ENCODE measurements at regions not wholly inside any gene's neighbourhood (a gene's known extent, or its start where the extent isn't known, plus 50 kb on each side); places are given as distances from the start of the nearest gene placed in this dataset.

DNA sequence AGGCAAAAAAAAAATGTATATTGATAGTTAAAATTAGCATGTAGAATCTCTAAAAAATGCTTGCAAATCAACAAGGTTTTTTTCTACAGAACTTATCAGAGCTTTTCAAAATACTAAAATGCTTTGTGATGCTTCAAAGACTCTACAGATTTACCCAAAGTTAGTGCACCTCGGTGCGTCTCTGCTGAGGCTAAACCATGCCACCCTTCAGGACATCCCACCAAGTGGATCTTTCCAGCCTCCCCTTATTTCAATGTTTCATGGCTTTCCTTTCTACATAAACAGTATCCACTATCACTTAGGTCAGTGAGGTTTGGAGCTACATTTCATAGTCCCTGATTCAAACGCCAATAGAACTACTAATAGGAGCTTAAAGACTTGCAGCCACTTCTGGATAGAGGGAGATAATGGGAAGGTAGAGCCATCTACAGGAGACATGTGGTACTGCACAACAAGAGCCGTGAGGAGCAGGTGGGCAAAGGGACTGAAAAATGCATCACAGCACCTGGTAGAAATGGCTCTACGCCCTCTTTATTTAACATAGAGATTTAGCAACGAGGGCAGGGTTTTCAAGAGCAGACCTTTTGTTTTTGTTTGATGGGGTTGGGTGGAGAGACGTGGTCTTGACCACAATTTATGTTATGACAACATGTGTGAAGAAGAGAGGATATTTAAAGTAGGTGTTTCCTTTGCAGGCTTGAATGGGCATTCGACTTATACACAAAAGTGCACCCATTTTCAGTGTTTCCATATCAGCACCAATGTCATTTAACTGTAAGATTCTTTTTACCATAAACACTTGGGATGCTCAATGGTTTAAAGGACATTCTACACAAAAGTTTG, 56.1 kb upstream of the SLC35G4 start:
- peak; percentile 33 for DNase-seq

DNA sequence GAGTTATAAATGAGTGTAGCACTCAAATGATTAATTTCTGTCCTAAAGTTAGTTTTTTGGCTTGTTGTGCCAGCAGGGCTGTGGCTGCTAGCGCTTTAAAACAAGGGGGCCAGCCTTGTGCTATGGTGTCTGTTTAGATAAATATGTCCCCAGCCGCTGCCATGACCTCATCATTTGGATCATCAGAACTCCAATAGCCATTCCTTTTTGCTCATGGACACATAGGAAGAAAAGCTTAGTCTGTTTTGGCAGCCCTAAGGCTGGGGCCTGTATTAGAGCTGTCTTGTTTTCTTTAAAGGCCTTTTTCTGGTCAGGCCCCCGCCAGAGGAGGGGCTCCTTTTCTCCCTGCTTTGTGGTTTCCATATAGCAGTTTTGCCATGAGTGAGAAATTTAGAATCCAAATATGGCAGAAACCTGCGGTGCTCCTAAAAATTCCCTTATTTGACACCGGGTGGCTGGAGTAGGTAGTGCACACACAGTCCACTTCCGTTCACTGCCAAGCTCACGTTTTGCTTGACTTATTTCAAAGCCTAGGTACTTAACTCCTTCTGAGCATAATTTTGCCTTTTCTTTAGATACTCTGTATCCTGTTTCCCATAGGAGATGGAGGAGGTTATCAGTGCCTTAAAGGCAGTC, 60.4 kb upstream of the SLC35G4 start:
- no peak for DNase-seq

DNA sequence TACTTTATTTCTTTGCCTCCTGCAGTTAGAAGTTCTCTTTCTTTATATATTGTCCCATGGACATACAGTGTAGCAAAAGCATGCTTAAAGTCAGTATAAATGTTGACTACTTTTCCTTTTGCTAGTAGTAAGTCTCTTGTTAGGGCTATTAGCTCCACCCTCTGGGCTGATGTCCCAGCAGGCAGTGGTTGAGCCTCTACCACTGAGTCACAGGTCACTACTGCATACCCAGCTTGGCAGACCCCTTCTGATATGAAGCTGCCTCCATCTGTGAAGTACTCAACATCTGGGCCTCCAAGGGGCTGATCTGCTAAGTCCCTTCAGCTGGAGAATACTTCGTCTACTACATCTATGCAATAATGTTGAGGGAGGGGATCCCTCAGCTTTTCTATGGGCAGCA, 61.0 kb upstream of the SLC35G4 start:
- DNase-seq = no peak

DNA sequence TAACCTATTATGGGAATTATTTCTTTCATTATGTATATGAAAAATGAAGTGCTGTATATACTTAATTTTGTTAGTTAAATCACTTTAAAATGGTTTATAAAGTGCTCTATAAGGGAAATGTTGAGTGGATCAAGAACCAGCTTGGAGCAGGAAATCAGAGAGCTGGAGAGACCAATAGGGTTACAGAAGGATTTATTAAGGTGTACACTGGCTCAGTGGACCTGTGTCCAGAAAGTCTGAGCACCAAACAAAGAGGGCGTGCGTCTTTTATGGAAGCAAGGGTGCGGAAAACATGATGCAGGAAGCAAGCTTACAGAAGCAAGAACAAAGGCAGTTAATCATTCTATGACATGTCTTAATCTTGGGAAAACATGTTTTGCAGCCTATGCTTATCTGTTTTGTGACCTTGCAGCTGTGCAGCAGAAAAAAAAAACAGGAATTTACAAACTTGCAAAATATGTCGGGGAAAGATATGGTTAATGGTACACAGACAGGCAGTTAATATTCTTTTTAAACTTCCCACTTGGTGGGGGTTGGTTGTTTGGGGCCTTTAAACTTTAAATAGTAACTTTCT, 65.2 kb upstream of the SLC35G4 start:
- no peak for DNase-seq

DNA sequence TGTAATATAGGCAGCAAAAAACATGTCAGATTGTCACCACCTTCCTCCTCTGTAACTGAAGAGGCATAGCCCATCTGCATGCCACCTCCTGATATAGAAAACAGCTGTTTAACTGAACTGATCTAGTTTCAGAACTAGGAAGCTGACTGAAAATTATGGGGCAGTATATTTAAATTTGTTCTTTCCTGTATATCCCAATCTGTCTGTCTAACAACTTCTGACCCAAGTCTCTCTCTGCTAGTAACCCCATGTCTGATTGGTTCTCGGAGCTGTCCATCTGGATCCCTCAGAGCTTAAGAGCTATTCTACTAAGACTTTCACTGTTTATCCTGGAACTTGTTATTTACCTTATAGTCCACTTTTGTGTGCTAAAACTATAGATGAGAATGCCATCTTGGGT, 68.2 kb upstream of the SLC35G4 start:
- DNase-seq = no peak

DNA sequence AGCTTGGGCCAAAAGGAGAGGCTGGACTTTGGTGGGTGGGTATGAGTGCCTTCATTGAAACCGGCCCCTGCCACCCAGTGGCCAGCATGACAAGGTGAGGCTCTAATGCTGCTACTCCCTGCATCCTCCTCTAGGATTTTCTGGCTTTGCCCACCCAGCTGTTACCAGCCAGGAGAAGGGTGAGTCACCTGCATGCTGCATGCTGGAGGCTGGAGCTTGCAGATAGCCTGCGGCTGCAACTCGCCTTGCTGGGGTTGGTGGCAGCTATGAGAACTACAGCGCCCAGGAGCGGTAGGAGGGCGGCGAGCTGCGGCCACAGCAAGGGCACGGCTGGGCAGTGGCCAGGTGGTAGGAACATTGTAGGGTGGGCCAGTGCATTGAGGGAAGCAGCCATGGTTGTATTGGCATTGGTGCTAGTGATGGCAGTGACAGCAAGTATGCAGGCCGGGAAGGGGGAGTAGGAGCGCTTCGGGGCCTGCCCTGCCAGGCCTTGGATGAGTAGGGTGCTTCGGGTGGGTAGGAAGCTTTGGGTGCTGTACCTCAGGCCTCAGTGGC, 75.4 kb upstream of the SLC35G4 start:
- DNase-seq = no peak

DNA sequence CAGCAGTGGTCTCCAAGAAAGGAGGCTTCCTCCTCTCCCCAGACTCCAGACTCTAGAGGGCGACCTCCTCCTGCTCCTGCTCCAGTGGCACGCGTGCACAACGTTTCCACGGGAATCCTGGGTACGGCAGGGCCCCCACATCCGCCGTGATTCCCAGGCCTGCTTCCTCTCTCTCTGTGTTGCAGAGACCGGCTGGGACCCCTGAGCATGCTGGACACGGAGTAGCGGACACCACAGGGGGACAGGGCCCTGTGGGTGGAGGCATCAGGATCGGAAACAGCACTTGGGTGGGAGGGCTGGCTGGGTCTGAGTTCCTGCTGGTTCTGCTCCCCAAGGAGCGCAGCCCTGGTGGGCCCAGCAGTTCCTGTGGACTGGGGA, 75.9 kb upstream of the SLC35G4 start:
- DNase-seq = no peak

DNA sequence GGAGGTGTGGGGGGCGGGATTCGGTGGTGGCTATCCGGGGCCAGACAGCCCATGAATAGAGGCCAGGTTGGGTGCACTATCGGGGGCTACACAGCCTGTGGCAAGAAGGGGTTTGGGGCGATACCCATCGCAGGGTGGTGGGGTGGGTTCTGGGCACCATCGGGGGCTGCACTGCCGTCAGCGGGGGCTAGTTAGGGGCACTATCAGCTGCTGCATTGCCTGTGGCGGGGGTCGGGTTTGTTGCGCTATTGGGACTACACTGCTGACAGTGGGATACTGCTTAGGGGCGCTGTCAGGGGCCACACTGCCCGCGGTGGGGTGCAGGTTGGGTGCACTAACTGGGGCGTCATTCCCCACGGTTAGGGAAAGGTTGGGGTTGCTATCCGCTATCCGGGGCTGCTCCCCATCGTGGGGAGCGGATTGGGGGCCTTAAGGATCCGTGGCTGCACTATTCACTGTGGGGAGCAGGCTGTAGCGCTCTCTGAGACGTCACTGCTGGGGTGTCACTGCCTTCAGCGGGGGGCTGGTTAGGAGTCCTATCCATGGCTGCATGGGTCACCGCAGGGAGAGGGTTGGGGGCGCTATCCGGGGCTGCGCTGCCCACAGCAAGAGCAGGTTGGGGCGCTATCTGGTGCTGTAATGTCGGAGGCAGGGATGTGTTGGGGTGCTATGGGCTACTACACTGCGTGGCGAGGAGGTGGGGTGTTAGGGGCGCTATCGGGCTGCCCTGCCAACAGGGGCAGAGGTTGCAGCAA, 76.5 kb upstream of the SLC35G4 start:
- no peak for DNase-seq

DNA sequence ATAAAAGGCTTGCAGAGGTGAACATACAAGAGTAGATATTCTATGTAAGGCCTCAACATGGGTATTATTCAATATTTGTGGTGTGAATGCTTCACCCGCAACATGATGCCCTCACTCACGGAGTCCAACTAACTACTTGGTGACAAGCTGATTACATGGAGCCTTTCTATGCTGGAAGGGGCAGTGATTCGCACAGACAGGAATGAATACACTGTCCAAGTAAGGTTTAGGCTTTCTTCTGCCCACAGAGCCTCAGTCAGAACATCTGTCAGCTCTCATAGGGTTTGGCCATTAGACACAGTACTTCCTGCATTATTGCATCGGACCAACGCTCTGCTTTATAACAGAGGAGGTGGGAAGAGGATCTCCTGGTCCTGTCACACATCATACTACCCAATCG, 80.3 kb upstream of the SLC35G4 start:
- no peak for DNase-seq

DNA sequence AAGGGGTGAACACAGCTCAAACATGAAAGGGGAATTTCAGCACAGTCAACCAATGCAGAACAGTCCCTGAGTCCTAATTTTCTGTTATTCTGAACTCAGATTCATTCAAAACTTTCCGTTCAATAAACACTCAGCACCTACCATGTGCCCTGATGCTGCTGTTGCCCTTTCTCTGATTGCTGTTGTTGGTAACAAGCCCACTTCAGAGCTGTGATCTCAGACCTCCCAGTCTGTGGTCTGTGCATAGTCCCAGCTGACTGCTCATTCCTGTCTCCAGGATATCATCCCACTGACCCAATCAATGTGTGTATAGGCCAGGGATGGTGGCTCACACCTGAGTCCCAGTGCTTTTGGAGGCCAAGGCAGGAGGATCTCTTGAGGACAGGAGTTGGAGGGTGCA, 82.7 kb upstream of the SLC35G4 start:
- no peak for DNase-seq

DNA sequence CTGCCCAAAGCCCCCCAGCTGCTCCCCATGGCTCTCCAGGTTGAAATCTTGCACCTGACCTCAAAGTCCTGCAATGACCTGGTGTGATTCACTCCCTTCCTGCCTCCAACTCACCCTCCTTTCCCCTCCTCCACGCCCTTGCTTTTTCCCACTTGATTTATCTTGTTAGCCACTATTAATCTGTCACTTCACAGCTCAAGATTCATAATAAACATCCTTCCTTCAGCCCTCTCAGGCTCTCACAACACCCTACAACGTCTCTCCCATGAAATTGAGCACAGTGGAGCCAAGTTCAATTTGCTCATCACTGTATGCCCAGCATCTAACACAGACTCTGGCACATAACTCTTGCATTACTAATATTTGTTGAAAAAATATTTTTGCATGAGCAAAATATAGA, 85.6 kb upstream of the SLC35G4 start:
- no peak for DNase-seq

DNA sequence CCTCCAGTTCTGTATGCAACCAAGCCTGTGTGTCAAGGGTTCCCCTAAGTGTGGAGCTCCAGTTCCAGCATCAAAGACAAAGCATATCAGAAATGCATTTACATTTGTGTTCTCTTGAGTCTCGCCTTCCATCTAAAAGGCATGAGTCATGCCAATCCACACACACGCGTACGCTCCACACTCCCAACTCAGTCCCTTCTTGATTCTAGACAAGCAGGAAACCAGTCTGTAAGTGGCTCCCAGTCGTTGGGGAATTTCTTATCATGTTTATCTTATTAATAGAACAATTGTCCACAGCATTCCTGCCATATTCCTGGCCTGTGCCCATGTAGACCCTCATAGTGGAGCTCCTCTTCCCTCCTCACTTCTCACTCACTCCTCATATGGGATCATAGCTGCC, 86.4 kb upstream of the SLC35G4 start:
- no peak for DNase-seq

DNA sequence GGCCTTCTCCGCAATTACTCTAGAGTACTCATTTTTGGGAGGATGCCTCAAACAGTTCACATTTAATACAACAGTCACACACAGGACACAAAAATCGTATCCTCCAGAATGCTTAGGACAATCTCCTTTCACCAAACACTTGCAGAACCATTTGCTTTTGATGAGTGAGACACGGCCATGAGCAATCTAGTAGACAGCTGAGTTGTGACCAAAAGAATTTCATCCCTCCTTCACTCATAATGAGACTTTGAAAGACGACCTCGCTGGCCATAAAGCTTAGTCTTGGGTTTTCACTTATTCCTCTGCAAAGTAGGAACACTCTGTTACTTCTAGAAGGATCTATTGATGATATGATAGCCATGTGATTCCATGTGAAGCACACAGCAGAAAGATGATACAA, 87.5 kb upstream of the SLC35G4 start:
- no peak for DNase-seq

DNA sequence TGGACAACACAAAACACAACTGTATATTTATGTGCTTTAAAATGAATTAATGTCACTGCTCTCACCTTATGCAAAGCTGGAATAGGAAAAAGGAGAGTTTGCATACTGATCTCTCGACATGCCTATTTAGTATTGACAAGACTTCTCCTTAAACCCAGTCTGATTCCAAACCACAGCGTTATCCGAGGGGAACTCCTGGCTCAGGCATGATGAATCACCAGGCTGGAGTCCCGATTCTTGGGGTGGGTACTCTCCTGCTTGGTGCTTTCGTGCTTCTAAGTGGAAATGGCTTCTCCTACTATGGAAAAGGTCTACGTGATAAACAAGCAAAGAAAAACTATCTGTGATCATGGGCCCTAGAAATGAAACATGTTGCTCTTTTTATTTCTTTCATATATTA, 88.9 kb upstream of the SLC35G4 start:
- DNase-seq = no peak

DNA sequence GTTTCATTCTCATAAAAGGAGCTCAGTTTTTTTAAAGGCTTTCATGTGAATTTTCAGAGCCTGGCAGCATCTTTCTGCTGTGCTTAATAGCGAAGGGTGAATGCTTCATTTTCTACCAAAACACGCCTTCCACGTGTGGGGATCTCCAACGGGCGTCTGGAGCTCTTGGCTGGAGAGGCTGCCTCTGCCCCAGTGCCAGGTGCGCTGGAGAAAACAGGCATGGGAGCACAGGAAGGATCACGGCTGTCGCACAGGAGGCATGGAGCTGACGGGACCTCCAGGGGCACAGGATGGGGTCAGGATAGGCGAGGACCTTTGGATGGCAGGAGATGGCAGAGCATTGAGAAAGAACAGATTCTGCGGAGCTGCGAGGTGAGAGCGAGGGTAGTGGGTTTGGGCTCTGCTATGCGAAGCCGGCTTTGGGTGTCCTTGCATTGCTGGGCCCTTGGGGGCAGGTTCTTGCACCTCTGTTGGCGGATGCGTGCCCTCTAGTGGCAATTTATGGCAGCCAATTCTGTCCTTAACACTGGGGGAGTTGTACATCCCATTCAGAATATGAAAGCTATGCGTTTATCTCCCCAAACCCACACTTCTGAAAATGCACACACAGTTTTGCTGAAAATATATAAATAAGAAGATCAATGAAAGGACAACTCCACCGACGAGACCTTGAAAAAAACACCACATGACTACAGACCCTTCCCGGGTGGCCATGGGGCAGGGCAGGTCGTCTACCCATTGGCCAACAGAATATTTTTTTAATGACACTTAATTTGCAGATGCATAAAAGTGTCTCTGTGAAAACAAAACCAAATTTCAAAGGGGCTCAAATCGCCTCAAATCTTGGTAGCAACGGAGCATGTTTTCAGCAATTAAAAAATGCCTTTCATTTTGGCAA, 90.4 kb upstream of the SLC35G4 start:
- DNase-seq = peak; percentile 51

DNA sequence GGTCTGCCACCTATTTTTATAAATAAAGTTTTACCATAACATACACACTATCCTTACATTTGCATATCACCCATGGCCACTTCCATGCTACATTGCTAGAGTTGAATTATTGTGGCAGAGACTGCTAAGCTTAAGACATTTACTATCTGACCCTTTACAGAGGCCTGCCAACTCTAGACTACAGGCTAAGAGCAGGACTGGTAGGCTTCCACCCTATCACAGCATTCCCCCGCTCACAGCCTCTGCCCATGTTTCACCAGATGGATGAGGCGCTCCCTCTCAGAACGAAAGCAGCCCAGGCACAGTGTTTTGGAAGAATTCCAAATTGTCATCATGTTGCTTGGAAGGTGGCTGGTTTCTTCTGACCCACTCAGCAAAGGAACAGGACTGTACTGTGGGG, 91.7 kb upstream of the SLC35G4 start:
- no peak for DNase-seq

DNA sequence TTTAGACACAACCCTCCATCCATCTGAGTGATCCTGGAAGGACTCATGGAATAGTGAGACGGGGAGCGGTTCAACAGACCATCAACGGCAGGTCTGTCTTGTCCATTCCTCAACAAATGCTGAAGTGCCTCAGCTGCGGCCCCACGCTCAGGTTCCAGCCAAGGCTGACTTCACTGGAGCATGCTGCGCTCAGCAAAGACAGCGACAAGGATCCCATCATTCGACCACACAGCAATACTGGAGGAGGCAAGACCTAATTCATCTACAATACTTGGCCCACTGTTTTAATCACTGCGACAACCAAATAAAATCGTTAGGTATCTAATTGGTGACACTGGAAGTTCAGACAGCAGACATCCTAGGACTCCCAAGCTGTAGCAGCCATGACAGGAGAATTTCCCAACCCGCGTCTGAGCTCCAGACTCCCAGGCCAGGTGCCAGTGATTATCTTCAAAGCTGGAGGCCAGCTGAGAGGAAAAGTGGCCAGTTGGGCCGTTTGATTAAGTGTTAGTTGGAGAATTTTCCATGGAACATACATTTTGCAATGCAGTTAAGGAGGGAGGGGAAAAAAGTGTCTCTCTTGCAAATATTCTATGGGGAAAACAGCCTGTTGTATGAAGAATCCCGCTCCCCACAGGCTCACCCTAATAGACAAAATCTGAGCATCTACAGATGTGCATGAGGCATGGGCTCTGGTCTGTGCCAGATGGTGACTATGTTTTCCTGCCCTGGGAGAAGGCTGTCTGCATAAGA, 92.5 kb upstream of the SLC35G4 start:
- no peak for DNase-seq

DNA sequence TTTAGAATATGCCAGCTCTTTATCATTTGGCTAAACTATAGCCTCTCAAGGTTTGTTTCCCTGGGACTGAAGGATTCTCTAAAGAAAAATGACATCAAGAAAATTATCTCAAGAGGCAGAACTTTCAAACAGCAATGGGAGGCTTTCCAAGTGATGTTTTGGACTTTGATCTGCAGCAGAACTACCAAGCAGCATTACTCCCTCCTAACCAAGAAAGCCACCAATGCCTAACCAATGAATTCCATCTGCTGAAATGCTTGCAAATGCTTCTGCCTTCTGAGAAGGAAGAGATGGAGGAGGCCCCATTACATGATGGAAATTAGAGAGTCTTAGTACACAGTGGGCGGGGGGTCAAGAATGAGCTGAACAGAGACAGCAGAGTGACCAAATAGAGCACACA, 95.1 kb upstream of the SLC35G4 start:
- DNase-seq = no peak

DNA sequence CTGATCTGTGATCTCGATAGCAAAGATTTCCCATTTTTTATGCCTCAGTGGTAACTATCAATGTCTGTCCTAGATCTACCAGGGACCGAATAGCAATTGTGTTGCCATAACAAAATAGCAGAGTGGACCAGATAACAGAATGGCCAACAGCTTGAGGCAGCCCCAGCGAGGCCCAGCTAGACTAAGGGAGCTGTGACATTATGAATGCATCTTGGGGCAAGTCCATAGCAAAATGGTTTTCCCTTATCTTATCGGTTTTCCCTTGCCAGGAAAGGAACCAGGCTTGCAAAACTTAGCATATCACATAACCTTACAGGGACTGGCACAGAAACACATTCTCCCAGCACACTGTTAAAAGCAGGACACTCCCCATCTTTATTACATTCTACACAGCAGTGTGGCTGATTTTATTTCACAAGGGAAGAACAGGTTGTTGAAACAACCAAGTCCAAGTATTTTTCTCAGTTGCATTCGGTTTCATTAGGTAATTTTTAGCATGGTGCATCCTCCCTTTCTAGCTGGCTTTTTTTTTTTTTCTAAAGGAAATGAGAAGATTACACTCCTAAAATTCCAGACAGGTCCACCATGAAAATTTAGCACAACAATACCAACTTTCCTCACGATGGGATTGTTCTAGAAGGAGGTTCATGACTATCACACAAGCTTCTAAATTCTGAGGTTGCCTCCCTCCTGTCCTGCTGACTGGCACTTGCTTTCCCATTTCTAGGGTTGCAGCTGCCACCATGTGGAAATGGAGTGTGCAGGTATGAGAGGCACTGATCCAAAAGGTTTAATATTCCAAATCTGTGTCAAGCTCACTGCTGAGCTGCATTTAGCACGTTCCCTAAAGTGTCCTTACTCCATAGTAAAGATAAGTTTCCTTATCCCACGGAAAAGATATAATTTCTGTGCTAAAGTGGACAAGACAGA, 97.0 kb upstream of the SLC35G4 start:
- no peak for DNase-seq

DNA sequence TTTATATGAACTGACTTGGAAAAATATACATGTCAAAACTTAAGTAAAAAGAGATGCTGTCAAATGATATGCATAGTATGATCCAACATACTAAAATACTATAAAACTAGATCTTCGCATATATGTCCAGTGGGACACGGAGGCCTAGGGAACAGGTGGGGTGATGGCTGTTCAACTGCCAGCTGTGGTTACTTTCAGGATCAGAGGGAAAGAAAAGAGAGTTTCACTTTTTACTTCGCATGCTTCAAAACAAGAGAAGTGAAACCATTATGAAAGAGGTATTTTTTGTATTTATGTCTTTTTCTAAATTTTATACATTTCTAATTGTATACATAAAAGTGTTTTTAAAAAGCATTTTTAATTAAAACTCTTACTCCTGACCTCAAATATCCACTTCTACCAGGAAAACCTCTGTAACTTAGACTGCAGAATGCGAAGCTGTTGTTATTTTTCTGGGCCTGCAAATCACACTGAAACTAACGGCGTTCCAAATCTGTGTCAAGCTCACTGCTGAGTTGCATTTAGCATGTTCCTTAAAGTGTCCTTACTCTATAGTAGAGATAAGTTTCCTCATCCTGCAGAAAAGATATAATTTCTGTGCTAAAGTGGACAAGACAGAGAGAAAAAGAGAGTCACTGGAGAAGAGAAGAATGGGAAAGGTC, 97.8 kb upstream of the SLC35G4 start:
- DNase-seq = no peak
